Mesothelial cell of epicardium (in vitro differentiated cells): ENCODE measurements at regions not wholly inside any gene's neighbourhood (a gene's known extent, or its start where the extent isn't known, plus 50 kb on each side); places are given as distances from the start of the nearest gene placed in this dataset.

ENCODE experiments used
- DNase-seq, 2 experiments: peaks; one replicate each; pipeline ENCODE4 v3.0.0; 2021; ENCODE audit warnings: low spot score in 2 of 2; ENCODE audit not compliant: unreplicated experiment in 2 of 2
- H3K27ac Mint-ChIP-seq: 2 replicates; pipeline ENCODE4 v1.8.0; 2021; ENCODE audit warnings: mixed read lengths
- H3K27me3 Mint-ChIP-seq: 2 replicates; pipeline ENCODE4 v1.8.0; 2021; ENCODE audit warnings: low read depth, mixed read lengths
- H3K36me3 Mint-ChIP-seq: 2 replicates; pipeline ENCODE4 v1.8.0; 2021; ENCODE audit warnings: mixed read lengths
- H3K4me1 Mint-ChIP-seq: 2 replicates; pipeline ENCODE4 v1.8.0; 2021; ENCODE audit warnings: mixed read lengths
- H3K4me3 Mint-ChIP-seq: 2 replicates; pipeline ENCODE4 v1.8.0; 2021; ENCODE audit warnings: mild to moderate bottlenecking, moderate library complexity, mixed read lengths
- H3K9me3 Mint-ChIP-seq: 2 replicates; pipeline ENCODE4 v1.8.0; 2021; ENCODE audit warnings: mixed read lengths
- CTCF ChIP-seq: fragments of 200-600 bp; sonication (generic); IDR thresholded peaks from one replicate; pipeline ENCODE4 v1.5.0; 2021; ENCODE audit warnings: antibody characterized with exemption; ENCODE audit not compliant: unreplicated experiment

- no peak for TF ChIP-seq CTCF
- Mint-ChIP-seq H3K27ac (no peak overlapping the region), H3K9me3 (no peaks in the 10 kb centered on the region), H3K4me3 (no peak overlapping the region), H3K4me1 (no peaks in the 10 kb centered on the region), H3K27me3 (no peaks in the 10 kb centered on the region), H3K36me3 (no peaks in the 10 kb centered on the region)
- DNase-seq: no peak
These were observed 630.7 kb upstream of the MMS22L start for GRCh38 chr6:97913721-97914120.

GRCh38 chr6:97914912-97915311 is 631.9 kb upstream of the MMS22L start:
- no peaks in the 10 kb centered on the region for H3K36me3 Mint-ChIP-seq
- H3K27ac Mint-ChIP-seq: no peak overlapping the region
- no peaks in the 10 kb centered on the region for H3K4me1 Mint-ChIP-seq
- no peak for DNase-seq
- no peaks in the 10 kb centered on the region for H3K9me3 Mint-ChIP-seq
- H3K4me3 Mint-ChIP-seq: no peak overlapping the region
- H3K27me3 Mint-ChIP-seq: no peaks in the 10 kb centered on the region
- TF ChIP-seq CTCF: no peak

GRCh38 chr6:97915537-97915936 is 632.5 kb upstream of the MMS22L start:
- Mint-ChIP-seq H3K4me3 (no peak overlapping the region), H3K36me3 (no peaks in the 10 kb centered on the region), H3K4me1 (no peaks in the 10 kb centered on the region), H3K27me3 (no peaks in the 10 kb centered on the region), H3K9me3 (no peaks in the 10 kb centered on the region), H3K27ac (no peak overlapping the region)
- no peak for TF ChIP-seq CTCF
- DNase-seq: no peak

GRCh38 chr6:97917369-97917768 is 634.4 kb upstream of the MMS22L start:
- Mint-ChIP-seq H3K9me3 (no peaks in the 10 kb centered on the region), H3K36me3 (no peaks in the 10 kb centered on the region), H3K4me3 (no peak overlapping the region), H3K27me3 (no peaks in the 10 kb centered on the region), H3K27ac (no peak overlapping the region), H3K4me1 (no peaks in the 10 kb centered on the region)
- no peak for TF ChIP-seq CTCF
- no peak for DNase-seq

GRCh38 chr6:97919046-97919445 is 636.0 kb upstream of the MMS22L start:
- no peaks in the 10 kb centered on the region for H3K9me3 Mint-ChIP-seq
- no peaks in the 10 kb centered on the region for H3K4me1 Mint-ChIP-seq
- no peak overlapping the region for H3K4me3 Mint-ChIP-seq
- no peaks in the 10 kb centered on the region for H3K27me3 Mint-ChIP-seq
- no peak for TF ChIP-seq CTCF
- no peaks in the 10 kb centered on the region for H3K36me3 Mint-ChIP-seq
- no peak for DNase-seq
- H3K27ac Mint-ChIP-seq: no peak overlapping the region

GRCh38 chr6:97919631-97920030 is 636.6 kb upstream of the MMS22L start:
- no peaks in the 10 kb centered on the region for H3K9me3 Mint-ChIP-seq
- DNase-seq: no peak

More at GRCh38 chr6:97919631-97920030, 636.6 kb upstream of the MMS22L start:
- no peak for TF ChIP-seq CTCF
- H3K4me1 Mint-ChIP-seq: no peaks in the 10 kb centered on the region
- no peak overlapping the region for H3K4me3 Mint-ChIP-seq
- H3K36me3 Mint-ChIP-seq: no peaks in the 10 kb centered on the region
- H3K27ac Mint-ChIP-seq: no peak overlapping the region
- H3K27me3 Mint-ChIP-seq: no peaks in the 10 kb centered on the region
